DOHH2 (cell line): ENCODE measurements at regions not wholly inside any gene's neighbourhood (a gene's known extent, or its start where the extent isn't known, plus 50 kb on each side); places are given as distances from the start of the nearest gene placed in this dataset.

Experiments
- CTCF ChIP-seq: fragments of 200-600 bp; sonication (generic); IDR thresholded peaks from one replicate; pipeline ENCODE4 v1.5.1; 2014; ENCODE audit warnings: antibody characterized with exemption, mild to moderate bottlenecking, low read depth, low read length; ENCODE audit not compliant: poor library complexity, severe bottlenecking
- EZH2phosphoT487 ChIP-seq: fragments of 200-600 bp; sonication (generic); IDR thresholded peaks from 2 replicates; pipeline ENCODE4 v1.6.1; 2017; ENCODE audit warnings: borderline replicate concordance, mild to moderate bottlenecking, antibody characterized with exemption, low read length, moderate library complexity, mixed read lengths

GRCh38 chr9:79259858-79260257 lies 311.9 kb upstream of the TLE4 start:
- TF ChIP-seq CTCF, result no peak
- no peak for TF ChIP-seq EZH2phosphoT487
